Jurkat, Clone E6-1 (cell line): ENCODE measurements at regions not wholly inside any gene's neighbourhood (a gene's known extent, or its start where the extent isn't known, plus 50 kb on each side); places are given as distances from the start of the nearest gene placed in this dataset.

Experiments
- DNase-seq: peaks from one replicate; pipeline ENCODE4 v3.0.0-alpha.2; 2011; ENCODE audit warnings: low read depth, low spot score
- H3K4me3 ChIP-seq: 2 replicates; pipeline ENCODE4 v1.5.1; 2011; ENCODE audit warnings: mild to moderate bottlenecking, low read length, control low read depth, moderate library complexity

DNA sequence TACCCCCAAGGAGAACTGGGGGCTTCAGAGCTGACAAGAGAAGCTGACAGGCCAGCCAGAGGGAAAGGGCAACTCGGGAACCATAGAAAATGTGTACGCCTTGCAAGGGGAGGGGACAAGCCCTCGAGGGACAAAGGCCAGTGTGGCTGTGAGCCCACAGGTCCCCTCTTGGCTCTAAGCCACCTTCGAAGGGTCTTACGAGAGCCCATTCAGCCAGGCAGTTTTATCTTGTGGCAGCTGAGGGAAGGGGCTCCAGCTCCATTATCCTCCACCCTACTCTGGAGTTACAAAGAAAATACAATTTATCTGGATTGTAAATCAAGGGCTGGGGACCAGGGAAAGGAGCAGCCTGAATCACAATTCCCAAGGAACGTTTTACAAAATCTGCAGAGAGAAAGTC, 159.5 kb upstream of the ZMIZ1 start:
- no peak for DNase-seq
- no peak overlapping the region for H3K4me3 ChIP-seq

DNA sequence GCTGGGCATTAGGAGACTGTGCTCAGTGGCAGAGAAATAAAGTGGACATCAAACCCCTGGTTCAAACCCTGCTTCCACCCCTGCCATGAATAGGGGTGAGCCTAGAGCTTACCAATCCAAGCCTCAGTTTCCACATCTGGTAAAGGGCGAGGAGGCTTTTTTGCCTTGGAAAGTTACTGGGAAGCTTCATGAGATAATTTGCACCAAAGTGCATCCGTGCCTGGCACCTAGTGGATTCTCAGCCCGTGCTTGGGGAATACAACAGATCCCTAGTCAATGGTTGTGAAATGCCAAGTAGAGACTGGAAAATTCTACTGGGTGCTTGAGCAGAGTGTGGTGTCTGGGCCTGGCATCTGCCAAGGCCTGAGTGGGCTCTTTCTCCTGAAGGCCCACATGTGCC, 158.7 kb upstream of the ZMIZ1 start:
- DNase-seq = no peak

DNA sequence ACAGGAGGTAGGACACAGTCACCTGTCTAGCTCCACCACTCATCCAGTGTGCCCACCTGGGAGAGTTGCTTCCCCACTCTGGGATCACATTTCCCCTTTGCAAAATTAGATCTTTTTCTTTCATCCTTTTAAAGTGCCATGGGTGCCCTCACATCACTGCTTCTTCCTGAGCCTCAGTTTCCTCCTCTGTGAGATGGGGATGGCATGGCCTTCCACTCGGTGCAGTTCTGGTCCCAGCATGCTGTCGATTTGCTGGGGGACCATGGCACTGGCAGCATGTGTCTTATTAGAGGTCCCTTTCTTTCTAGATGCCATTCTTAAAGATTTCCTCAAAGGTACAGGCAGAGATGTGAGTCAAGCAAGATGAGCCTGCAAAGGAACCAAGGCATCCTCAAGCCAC, 158.3 kb upstream of the ZMIZ1 start:
- DNase-seq = no peak
- H3K4me3 ChIP-seq = no peak overlapping the region

More for the DNA sequence above, 158.7 kb upstream of the ZMIZ1 start:
- no peak overlapping the region for H3K4me3 ChIP-seq

DNA sequence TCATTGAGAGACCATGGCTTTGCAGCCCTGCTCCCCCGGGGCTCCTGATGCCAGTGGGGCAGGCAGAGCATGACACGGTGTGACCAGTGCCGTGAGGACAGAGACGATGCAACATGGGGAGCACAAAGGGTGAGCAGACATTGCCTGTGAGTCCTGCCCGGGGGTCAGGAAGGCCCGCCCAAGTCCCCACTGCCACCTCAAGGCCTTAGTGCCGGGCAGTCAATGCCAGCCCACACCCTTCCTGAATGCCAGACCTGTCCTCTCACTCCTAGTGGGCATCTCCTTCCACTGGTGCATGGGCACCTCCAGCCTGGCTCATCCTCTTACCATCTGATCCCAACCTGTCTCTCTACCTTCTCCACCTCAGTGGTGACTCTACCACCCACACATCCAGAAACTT, 157.9 kb upstream of the ZMIZ1 start:
- no peak overlapping the region for H3K4me3 ChIP-seq
- DNase-seq = no peak

DNA sequence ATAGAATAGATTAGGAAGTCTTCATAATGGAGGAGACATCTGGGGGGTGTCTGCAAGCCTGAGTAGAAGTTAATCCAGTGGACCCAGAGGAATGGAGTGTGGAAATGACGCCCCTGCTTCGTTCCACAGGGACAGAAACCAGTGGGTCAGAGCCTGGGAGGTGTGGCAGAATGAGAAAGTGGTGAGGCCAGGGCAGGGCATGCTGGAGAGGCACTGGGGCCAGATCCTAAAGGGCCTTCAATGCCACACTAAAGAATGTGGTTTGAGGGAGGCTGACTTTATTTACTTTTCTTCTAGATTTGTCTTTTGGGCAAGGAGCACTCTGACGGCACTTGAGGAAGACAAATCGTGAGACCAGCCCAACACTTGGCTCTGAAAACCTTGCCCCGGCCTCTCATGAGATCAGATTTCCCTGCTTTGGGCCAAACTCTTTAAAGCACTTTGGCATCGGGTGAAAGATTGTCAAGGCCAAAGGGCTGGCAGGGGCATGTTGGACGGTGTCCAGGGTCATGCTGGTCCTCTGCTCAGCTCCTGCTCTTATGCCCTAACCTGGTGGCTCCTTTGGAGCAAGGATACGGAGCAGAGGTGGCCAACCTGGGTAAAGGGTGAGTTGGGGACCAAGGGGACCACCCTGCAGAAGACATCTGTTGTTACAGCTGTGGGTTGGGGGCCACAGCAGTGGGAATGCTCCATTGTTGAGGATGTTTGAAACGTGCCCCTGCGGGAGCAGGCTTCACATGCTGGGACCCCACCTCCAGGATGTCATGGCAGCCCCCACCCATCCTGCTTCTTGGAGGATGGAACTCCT, 157.0 kb upstream of the ZMIZ1 start:
- no peak for DNase-seq
- no peak overlapping the region for H3K4me3 ChIP-seq

DNA sequence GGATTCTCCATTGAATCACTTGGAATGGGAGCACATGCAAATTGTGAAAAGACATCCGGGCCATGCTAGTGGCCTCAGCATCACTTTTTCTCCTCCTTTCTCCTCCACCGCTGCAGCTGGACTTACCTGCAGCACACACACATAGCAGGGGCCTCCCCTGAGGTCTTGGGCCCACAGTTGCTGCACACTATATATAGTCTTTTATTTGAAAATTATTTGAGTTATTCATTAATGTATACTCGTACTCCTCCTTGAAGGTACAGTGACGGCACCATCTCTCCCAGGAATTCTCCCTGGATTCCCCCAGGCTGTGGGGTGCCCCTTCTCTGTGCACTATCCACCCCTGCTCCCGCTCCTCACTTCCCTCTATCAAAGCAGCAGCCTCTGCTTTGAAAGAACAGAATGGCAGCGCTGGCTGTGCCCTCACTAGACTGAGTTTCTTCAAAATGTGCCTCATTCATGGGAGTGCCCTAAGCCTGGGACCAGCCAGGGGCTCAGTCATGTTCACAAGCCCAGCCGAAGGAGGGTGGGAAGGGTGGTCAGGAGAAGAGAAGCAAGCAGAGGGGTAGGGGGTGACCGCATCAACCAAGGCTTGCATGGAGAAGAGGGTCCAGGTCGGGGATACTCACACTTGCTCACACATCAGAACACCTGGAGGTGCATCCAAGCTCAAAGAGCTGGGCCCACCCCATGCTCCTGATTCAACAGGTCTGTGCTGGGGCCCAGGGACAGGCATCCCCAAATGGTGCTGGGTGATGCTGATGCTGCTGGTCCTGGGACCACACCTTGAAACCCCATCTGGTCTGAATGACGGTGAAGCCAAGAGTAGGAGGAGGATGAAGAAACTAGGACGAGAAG, 156.2 kb upstream of the ZMIZ1 start:
- no peak for DNase-seq
- no peak overlapping the region for H3K4me3 ChIP-seq

DNA sequence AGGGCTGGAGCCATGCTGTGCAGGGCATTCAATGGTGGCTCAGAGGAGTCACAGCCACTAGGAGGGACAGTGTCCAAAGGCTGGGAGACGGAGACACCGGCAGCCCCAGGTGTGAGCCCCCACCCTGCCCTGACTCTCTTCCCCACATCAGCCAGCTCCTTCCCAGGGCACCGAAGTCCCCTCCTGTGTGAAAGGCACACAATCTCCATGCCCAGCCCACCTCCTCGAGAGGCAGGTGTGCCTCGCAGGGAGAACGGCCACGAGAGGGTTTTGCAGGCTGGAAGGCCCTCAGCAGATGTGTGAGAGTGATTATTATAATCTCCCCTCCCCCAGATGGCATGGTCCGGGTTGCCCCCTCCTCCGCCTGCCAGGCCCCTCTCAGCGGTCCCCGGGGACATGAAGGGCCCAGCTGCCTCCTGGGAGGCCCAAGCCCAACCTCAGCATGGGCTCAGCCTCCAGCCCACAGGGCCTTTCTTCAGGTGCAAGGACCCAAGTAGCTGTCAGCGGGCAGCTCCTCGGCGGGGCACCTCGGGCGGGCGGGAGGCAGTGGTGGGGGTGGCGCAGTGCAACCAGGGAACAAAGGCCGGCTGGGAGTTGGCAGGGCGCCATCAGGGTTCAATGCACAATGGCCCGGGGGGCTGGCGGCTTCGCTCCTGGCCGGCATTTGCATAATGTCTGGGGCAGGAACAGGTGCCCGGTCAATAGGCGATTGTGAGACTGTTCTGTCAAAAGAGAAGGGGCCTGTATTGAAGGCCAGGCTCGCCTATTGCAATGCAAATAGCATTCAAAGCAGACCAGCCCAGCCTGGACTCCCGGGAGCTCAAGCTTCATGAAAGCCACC, 155.3 kb upstream of the ZMIZ1 start:
- no peak for DNase-seq
- H3K4me3 ChIP-seq = no peak overlapping the region

DNA sequence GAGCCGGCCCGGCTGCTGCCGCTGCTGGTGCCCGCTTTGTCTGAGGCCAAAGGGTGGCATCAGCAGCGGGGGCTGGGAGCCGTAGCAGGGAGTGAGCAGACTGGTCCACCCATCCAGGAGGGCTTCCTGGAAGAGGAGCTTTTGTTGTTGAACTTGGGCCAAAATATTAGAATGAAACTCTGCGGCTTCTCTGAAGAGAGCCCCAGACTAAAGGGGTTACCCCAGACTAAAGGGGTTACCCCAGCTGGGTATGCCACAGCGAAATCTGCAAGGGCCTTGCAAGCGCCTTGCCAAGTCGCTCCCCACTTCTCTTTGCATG, 154.7 kb upstream of the ZMIZ1 start:
- H3K4me3 ChIP-seq = no peak overlapping the region
- DNase-seq = no peak

DNA sequence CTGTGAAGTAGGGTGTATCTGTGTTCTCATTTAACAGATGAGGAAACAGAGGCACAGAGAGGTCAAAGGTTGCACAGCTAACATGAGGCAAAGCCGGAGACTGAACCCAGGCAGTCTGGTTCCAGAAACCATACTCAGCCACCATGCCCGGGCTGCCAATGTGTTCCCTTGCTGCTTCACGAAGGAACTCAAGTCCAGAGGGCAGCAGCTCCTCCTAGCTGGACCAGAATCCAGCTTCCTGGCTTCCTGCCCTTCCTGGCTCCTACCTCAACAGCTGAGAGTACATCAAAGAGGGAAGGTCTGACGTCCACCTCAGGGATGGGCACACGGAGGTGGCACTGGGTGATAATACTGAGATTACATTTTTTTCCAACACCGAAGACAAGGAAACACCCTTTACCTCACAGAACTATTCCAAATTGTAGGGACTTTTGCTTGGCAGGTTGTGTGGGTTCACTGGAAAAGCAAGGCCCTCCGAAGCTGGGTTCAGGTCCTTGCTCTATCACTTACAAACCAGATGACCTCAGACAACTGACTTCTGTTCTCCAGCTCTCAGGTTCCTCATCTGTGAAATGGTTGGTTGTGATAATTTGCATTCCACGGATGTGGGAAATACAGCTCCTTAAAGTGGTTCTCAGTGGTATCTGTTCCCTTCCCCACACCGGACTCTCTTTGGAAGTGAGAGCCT, 154.1 kb upstream of the ZMIZ1 start:
- H3K4me3 ChIP-seq = no peak overlapping the region
- DNase-seq = no peak

DNA sequence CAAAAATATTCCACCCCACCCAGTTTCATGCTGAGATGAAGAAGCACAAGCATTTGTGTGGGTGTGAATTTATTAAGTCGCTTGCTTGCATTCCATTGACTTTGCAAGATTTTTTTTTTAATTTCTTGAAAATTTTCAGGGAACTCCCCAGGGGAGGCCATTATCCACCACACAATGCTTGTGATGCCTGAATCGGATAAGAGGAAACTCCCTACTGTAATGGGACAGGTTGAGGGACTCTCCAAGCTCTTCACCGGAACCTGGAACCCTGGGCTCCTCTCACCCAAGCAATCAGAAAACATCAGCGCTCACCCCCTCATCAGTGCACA, 153.6 kb upstream of the ZMIZ1 start:
- no peak overlapping the region for H3K4me3 ChIP-seq
- DNase-seq = no peak

DNA sequence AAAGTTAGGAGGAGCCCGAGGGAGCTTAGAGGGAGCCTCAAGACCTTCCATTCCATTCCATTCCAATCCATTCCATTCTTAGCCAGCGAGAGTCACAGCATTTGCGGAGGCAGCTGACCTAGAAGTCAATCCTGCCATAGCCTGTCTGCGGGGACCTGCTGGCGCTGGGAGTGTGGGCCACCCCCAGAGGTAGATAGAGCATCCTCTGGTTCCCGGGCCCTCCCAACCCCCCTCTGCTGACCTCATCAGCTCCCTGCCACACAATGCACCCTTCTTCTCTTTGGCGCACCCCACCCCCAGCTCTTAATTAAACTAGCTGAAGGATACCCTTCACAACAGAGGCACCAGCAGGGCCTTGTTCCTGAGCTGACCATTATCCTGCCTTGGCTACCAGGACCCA, 152.5 kb upstream of the ZMIZ1 start:
- DNase-seq = no peak

DNA sequence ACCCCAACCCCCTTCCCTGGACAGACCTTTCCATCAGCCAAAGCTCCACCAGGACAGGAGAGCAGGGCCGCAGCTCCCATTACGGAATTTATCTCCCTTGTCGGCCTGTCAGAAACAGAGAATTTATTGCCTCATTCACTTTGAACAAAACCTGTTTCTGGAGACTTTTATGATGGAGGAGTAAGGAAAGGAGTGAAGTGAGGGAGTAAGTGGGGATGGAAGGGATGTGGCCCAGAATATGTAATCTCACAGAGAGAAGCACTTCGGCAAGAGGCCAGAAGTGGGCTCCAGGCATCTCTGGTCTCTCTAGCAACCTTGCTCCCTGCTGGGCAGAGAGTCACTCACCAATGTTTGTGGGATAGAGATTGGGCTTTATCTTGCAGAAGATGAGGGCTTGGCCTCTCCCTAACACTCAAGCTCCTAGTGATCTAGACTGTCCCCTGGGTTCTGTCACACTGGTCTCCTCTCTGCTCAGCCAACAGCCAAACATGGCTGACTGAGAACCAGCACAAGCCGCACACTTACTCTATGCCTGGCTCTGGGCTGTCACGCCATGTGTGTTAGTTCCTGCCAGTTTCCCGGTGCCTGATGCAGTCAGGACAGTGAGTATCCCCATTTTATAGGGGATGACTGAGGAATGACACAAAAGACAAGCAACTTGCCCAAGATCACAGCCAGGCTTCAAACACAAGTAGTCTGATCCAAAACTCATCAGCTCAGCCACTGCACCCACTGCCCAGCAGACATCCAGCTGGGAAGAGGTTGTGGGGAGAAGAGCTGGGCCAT, 149.4 kb upstream of the ZMIZ1 start:
- no peak for DNase-seq
- no peak overlapping the region for H3K4me3 ChIP-seq

More for the DNA sequence above, 152.5 kb upstream of the ZMIZ1 start:
- H3K4me3 ChIP-seq = no peak overlapping the region

DNA sequence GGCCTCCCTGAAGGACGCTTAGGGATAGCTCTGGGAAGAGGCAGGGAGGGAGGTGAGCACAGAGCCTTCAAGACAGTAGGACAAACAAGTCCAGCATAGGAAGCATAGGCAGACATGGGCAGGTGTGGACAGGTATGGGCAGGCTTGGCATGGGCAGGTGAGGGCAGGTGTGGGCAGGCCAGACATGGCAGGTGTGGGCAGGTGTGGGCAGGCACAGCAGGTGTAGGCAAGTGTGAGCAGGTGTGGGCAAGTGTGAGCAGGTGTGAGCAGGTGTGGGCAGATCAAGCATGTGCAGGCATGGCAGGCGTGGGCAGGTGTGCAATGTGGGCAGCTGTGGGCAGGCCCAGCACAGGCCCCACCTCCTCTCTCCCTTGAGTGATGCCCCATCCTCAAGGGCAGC, 148.8 kb upstream of the ZMIZ1 start:
- DNase-seq = no peak
- no peak overlapping the region for H3K4me3 ChIP-seq

DNA sequence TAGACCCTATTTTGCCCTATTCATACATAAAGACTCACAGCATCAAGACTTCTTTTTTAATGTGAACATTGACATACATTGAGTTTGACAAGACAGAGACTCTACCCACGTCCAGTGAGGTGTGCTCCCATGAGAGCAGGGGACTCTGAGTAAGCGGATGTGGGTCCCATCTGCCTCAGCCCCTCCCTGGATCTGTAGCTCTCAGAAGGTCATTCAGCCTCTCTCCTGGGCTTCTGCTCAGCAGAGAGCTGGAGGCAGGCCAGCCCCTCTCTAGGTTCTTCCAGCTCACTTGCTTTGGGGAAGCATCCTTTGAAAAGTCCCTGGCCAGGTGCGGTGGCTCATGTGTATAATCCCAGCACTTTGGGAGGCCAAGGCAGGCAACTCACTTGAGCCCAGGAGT, 146.9 kb upstream of the ZMIZ1 start:
- no peak for DNase-seq
- H3K4me3 ChIP-seq = no peak overlapping the region

DNA sequence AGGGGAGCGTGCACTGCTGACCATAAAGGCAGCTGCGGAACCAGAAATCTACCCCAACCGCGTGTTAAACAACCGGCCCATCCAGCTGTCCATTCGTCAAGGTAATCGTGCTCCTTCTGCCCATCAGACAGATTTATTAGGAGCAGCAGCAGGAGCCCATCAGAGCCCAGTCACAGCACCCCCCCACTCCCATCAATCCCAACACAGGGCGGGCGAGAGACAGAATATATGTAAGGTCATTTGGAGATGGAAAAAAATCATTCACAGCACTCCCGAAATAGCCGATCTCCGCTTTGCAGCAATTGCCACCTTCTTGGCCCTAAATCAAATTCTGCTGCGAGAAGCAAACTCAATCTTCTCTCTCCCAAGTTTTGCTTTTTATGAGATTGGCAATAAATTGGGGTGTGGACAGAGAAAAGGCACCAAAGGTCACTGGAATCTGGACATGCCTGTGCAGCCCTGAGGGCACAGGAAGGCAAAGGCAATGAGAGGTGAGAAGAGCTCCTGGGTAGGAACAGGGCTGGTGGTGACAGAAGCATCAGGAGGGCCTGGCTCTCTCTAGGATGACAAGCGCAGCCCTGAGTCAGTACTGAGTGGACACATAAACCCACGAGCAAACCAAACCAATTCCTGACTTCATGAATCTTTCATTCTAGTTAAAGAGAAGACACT, 145.0 kb upstream of the ZMIZ1 start:
- DNase-seq = no peak

DNA sequence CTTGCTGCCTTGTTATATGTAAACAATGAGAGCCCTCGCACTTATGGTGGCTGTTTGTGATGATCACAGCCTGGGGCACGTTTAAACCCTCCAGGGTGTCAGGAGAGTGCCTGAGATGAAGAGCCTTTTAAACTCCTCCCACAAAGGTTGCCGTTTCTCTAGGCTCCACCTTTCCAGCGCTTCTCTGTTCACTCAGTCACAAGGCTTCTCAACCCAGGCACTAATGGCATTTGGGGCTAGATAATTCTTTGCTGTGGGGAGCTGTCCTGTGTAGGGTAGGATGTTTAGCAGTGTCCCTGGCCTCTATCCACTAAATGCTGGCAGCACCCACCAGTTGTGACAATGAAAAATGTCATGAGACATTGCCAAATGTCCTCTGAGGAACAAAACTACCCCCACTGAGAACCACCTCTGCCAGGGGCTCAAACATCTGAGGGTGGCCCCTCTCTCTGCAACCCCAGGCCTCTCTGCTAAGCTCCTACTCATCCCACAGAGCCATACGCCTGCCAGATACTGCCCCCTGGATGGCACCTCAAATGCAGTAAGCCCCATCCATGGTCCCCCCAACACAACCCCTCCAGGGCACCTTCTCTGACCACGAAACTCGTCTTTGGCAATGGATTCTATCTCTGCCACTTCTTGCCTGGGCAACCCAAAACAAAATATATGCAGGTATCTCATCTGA, 144.3 kb upstream of the ZMIZ1 start:
- no peak overlapping the region for H3K4me3 ChIP-seq
- DNase-seq = no peak

More for the DNA sequence above, 145.0 kb upstream of the ZMIZ1 start:
- H3K4me3 ChIP-seq = no peak overlapping the region

DNA sequence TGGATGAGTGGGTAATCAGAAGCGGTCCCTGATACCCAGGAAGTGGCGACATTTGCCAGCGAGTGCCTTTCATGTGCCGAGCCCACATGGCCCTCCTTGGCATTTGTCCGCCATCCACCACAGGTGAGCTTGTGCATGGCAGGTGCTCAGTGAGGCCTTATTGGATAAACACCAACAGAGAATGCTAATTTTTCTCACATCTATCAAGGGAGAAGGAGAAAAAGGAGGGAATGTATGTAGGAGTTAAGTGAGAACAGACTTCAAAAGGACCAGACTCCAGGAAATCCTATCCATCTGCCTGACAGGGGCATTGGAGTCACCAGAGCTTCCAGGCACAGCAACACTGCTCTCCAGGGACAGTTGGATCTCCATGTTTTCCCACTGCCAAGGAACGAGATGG, 143.5 kb upstream of the ZMIZ1 start:
- H3K4me3 ChIP-seq = no peak overlapping the region
- no peak for DNase-seq
